ENCODE measurements at regions not wholly inside any gene's neighbourhood (a gene's known extent, or its start where the extent isn't known, plus 50 kb on each side); places are given as distances from the start of the nearest gene placed in this dataset.

DNA sequence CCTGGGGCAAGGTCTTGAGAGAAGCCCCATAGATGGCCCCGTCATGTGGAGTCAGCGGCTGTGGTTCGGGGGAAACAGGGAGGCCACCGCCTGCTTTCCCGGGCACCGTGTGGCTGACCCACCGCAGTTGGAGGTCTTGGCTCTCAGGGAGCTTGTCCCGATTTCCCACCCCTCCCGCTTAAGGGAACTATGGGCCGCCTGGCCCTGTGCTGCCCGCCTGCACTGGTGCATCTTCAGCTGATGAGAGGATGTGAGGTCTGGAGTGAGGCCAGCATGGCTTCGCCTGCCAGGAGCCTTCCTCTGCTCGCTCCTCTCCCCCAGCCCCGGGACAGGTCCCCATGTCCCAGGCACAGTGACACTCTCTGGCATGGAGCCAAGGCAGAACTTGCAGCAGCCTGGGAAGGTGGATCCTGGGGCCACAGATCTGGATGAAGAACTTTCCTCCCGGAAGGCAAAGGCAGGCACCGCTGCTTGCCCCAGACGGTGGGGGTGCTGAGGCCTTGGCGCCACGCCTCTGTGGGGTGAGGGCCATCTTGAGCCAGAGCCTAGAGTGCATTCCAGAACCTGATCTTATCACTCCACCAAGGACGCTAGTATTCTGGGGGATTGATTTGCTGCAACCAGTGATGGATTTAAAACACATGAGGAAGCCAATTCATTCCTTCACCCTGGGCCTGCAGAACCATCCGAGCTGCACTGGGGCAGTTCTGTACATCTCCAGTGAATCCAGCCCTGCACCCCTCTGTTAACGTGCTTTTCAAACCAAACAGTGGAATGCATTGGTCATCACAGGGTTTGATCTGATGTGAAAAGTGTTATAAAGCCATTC is 178.6 kb upstream of the TNRC6C start (continued):
- TF ChIP-seq, protein P1, sequence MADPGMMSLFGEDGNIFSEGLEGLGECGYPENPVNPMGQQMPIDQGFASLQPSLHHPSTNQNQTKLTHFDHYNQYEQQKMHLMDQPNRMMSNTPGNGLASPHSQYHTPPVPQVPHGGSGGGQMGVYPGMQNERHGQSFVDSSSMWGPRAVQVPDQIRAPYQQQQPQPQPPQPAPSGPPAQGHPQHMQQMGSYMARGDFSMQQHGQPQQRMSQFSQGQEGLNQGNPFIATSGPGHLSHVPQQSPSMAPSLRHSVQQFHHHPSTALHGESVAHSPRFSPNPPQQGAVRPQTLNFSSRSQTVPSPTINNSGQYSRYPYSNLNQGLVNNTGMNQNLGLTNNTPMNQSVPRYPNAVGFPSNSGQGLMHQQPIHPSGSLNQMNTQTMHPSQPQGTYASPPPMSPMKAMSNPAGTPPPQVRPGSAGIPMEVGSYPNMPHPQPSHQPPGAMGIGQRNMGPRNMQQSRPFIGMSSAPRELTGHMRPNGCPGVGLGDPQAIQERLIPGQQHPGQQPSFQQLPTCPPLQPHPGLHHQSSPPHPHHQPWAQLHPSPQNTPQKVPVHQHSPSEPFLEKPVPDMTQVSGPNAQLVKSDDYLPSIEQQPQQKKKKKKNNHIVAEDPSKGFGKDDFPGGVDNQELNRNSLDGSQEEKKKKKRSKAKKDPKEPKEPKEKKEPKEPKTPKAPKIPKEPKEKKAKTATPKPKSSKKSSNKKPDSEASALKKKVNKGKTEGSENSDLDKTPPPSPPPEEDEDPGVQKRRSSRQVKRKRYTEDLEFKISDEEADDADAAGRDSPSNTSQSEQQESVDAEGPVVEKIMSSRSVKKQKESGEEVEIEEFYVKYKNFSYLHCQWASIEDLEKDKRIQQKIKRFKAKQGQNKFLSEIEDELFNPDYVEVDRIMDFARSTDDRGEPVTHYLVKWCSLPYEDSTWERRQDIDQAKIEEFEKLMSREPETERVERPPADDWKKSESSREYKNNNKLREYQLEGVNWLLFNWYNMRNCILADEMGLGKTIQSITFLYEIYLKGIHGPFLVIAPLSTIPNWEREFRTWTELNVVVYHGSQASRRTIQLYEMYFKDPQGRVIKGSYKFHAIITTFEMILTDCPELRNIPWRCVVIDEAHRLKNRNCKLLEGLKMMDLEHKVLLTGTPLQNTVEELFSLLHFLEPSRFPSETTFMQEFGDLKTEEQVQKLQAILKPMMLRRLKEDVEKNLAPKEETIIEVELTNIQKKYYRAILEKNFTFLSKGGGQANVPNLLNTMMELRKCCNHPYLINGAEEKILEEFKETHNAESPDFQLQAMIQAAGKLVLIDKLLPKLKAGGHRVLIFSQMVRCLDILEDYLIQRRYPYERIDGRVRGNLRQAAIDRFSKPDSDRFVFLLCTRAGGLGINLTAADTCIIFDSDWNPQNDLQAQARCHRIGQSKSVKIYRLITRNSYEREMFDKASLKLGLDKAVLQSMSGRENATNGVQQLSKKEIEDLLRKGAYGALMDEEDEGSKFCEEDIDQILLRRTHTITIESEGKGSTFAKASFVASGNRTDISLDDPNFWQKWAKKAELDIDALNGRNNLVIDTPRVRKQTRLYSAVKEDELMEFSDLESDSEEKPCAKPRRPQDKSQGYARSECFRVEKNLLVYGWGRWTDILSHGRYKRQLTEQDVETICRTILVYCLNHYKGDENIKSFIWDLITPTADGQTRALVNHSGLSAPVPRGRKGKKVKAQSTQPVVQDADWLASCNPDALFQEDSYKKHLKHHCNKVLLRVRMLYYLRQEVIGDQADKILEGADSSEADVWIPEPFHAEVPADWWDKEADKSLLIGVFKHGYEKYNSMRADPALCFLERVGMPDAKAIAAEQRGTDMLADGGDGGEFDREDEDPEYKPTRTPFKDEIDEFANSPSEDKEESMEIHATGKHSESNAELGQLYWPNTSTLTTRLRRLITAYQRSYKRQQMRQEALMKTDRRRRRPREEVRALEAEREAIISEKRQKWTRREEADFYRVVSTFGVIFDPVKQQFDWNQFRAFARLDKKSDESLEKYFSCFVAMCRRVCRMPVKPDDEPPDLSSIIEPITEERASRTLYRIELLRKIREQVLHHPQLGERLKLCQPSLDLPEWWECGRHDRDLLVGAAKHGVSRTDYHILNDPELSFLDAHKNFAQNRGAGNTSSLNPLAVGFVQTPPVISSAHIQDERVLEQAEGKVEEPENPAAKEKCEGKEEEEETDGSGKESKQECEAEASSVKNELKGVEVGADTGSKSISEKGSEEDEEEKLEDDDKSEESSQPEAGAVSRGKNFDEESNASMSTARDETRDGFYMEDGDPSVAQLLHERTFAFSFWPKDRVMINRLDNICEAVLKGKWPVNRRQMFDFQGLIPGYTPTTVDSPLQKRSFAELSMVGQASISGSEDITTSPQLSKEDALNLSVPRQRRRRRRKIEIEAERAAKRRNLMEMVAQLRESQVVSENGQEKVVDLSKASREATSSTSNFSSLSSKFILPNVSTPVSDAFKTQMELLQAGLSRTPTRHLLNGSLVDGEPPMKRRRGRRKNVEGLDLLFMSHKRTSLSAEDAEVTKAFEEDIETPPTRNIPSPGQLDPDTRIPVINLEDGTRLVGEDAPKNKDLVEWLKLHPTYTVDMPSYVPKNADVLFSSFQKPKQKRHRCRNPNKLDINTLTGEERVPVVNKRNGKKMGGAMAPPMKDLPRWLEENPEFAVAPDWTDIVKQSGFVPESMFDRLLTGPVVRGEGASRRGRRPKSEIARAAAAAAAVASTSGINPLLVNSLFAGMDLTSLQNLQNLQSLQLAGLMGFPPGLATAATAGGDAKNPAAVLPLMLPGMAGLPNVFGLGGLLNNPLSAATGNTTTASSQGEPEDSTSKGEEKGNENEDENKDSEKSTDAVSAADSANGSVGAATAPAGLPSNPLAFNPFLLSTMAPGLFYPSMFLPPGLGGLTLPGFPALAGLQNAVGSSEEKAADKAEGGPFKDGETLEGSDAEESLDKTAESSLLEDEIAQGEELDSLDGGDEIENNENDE (IDR thresholded peaks at IDR 0.05; ENCODE audit: insufficient replicate concordance, low read length) = no peak
- TF ChIP-seq RAD21 (IDR thresholded peaks at IDR 0.05 in 1 of 2, conservative IDR thresholded peaks at IDR 0.05 in 1 of 2; ENCODE audit: low read depth in 2 of 2, low read length in 2 of 2) = no peak
- no peak for TF ChIP-seq SUZ12 (IDR thresholded peaks at IDR 0.05; ENCODE audit: low read length)
- TF ChIP-seq, protein P2, sequence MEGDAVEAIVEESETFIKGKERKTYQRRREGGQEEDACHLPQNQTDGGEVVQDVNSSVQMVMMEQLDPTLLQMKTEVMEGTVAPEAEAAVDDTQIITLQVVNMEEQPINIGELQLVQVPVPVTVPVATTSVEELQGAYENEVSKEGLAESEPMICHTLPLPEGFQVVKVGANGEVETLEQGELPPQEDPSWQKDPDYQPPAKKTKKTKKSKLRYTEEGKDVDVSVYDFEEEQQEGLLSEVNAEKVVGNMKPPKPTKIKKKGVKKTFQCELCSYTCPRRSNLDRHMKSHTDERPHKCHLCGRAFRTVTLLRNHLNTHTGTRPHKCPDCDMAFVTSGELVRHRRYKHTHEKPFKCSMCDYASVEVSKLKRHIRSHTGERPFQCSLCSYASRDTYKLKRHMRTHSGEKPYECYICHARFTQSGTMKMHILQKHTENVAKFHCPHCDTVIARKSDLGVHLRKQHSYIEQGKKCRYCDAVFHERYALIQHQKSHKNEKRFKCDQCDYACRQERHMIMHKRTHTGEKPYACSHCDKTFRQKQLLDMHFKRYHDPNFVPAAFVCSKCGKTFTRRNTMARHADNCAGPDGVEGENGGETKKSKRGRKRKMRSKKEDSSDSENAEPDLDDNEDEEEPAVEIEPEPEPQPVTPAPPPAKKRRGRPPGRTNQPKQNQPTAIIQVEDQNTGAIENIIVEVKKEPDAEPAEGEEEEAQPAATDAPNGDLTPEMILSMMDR (IDR thresholded peaks at IDR 0.05; ENCODE audit: control extremely low read depth in 1 of 3, insufficient read depth in 1 of 3, low read depth in 1 of 3, low read length in 3 of 3) = no peak
- TF ChIP-seq NANOG (IDR thresholded peaks at IDR 0.05; ENCODE audit: insufficient read depth, low read depth, low read length, poor library complexity, severe bottlenecking) = no peak
- TF ChIP-seq TAF7 (optimal IDR thresholded peaks at IDR 0.05; ENCODE audit: borderline replicate concordance, low read depth, low read length) = no peak
